Neutrophil (primary cell): ENCODE measurements at regions not wholly inside any gene's neighbourhood (a gene's known extent, or its start where the extent isn't known, plus 50 kb on each side); places are given as distances from the start of the nearest gene placed in this dataset.
"Not testable (repeated sequence)": the region's sequence is repeated elsewhere in the genome, so short reads cannot be mapped to it uniquely, and the experiment has no call there.

ENCODE experiments used
- H3K27ac ChIP-seq: fragments of 200-600 bp; sonication (generic); 2 replicates; pipeline ENCODE4 v1.5.1; 2016; ENCODE audit warnings: mild to moderate bottlenecking, moderate library complexity
- H3K27me3 ChIP-seq: fragments of 200-600 bp; sonication (generic); 2 replicates; pipeline ENCODE4 v1.6.0; 2016; ENCODE audit warnings: mild to moderate bottlenecking
- H3K36me3 ChIP-seq: fragments of 200-600 bp; sonication (generic); 2 replicates; pipeline ENCODE4 v1.5.1; 2017
- H3K4me1 ChIP-seq, 2 experiments: fragments of 200-600 bp in 1 of 2; sonication (generic) in 1 of 2; 1 replicate in 1 of 2; 2 replicates in 1 of 2; pipeline versions ENCODE4 v1.5.1 to v1.6.1; 2013 to 2016; ENCODE audit warnings: low read depth in 1 of 2, low read length in 1 of 2, mild to moderate bottlenecking in 1 of 2, moderate library complexity in 1 of 2; ENCODE audit not compliant: control insufficient read depth in 1 of 2, insufficient read depth in 1 of 2
- H3K4me3 ChIP-seq, 2 experiments: fragments of 200-600 bp in 1 of 2; sonication (generic) in 1 of 2; 1 replicate in 1 of 2; 2 replicates in 1 of 2; pipeline ENCODE4 v1.5.1; 2013 to 2016; ENCODE audit warnings: low read depth in 1 of 2, low read length in 1 of 2, mild to moderate bottlenecking in 1 of 2, moderate library complexity in 1 of 2
- H3K9me3 ChIP-seq: fragments of 200-600 bp; sonication (generic); 2 replicates; pipeline ENCODE4 v1.5.1; 2016
- TF ChIP-seq, protein P1 (sequence below): fragments of 200-600 bp; sonication (generic); IDR thresholded peaks from 2 replicates; pipeline ENCODE4 v1.5.1; 2016; ENCODE audit warnings: antibody characterized with exemption

DNA sequence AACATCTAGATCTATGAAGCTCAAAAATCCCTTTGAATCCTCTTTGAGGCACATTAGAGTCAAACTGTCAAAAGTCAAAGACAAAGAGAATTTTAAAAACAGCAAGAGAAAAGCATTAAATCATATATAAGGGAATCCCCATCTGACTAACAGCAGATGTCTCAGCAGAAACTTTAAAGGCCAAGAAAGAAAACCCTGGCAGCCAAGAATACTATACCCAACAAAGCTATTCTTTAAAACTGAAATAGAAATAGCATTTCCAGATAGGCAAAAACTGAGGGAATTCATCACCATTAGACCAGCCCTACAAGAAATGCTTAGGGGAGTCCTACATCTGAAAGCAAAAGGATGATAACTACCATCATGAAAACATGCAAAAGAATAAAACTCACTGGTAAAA lies 211.2 kb upstream of the PDZRN3 start:
- H3K27ac ChIP-seq, result no peak overlapping the region
- no peaks in the 10 kb centered on the region for H3K27me3 ChIP-seq
- H3K4me3 ChIP-seq, result no peak overlapping the region
- H3K9me3 ChIP-seq, result no peaks in the 10 kb centered on the region
- no peaks in the 10 kb centered on the region for H3K4me1 ChIP-seq
- TF ChIP-seq, protein P1, sequence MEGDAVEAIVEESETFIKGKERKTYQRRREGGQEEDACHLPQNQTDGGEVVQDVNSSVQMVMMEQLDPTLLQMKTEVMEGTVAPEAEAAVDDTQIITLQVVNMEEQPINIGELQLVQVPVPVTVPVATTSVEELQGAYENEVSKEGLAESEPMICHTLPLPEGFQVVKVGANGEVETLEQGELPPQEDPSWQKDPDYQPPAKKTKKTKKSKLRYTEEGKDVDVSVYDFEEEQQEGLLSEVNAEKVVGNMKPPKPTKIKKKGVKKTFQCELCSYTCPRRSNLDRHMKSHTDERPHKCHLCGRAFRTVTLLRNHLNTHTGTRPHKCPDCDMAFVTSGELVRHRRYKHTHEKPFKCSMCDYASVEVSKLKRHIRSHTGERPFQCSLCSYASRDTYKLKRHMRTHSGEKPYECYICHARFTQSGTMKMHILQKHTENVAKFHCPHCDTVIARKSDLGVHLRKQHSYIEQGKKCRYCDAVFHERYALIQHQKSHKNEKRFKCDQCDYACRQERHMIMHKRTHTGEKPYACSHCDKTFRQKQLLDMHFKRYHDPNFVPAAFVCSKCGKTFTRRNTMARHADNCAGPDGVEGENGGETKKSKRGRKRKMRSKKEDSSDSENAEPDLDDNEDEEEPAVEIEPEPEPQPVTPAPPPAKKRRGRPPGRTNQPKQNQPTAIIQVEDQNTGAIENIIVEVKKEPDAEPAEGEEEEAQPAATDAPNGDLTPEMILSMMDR, result no peak
- no peaks in the 10 kb centered on the region for H3K36me3 ChIP-seq

DNA sequence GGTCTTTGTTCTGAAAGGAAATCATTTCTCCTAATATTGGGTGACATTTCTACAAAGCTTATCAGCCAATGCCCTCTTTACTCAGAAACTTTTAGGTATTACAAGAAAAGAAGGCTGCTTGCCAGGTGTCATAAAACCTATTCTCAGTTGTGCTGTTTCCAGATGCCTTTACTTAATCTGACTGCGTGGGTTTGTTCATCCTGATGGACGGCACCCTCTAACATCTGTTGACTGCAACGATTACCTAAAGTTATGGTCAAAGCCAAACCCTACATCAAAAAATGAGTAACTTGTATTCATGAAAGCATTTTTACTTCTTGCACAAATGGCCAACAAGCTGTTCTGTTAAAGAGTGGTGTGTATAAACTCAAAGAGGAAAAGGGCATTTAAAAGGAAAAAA lies 207.7 kb upstream of the PDZRN3 start:
- Histone ChIP-seq H3K9me3 (no peaks in the 10 kb centered on the region), H3K36me3 (no peaks in the 10 kb centered on the region), H3K4me1 (no peaks in the 10 kb centered on the region), H3K27ac (no peak overlapping the region), H3K4me3 (no peak overlapping the region), H3K27me3 (no peaks in the 10 kb centered on the region)
- TF ChIP-seq, protein P1, result no peak

DNA sequence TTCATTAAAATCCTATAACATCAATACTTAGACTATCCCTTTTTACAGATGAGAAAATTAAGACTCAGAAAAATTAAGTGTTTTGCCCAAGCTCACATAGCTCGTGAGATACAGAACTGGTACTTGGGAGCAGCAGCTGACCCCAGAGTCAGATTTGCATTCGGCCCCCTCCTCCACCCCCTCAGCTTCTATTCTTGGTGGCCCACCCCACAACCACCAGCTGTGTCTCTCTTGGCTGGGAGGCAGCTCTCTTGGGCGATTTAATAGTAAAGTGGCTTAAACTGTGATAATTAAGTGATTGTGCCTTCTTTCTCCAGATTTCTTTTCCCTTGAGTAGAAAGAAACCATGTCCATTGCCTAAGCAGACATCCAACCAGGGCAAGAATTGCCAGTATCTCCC lies 203.6 kb upstream of the PDZRN3 start:
- no peaks in the 10 kb centered on the region for H3K36me3 ChIP-seq
- no peak overlapping the region for H3K27ac ChIP-seq
- TF ChIP-seq, protein P1, result no peak
- no peaks in the 10 kb centered on the region for H3K27me3 ChIP-seq
- H3K4me1 ChIP-seq, result no peaks in the 10 kb centered on the region
- H3K9me3 ChIP-seq, result no peaks in the 10 kb centered on the region
- no peak overlapping the region for H3K4me3 ChIP-seq

DNA sequence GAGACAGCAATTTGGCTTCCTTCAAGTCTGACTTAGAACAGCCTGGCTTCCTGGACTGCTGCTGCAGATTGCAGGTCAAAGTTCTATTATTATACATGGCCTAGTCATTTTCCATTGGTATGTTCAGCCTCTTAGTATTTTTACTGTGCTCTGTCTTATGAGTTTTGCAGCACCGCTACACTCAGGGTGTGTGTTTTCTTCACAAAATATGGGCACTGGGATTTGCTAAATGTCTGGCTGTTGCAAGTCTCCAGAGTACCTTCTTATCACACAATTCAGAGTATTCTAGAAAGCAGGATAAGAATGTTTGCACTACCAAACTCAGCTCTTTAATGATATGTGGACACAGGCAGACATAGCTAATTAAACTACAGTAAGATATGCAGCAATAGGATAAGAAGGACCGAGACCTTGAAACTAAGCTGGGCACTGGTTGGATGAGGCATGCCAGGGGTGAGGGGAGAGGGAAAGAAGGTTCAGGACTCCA lies 203.0 kb upstream of the PDZRN3 start:
- H3K27ac ChIP-seq, result no peak overlapping the region
- H3K36me3 ChIP-seq, result no peaks in the 10 kb centered on the region
- TF ChIP-seq, protein P1, result no peak
- no peaks in the 10 kb centered on the region for H3K27me3 ChIP-seq
- H3K4me3 ChIP-seq, result no peak overlapping the region
- H3K9me3 ChIP-seq, result no peaks in the 10 kb centered on the region
- no peaks in the 10 kb centered on the region for H3K4me1 ChIP-seq

DNA sequence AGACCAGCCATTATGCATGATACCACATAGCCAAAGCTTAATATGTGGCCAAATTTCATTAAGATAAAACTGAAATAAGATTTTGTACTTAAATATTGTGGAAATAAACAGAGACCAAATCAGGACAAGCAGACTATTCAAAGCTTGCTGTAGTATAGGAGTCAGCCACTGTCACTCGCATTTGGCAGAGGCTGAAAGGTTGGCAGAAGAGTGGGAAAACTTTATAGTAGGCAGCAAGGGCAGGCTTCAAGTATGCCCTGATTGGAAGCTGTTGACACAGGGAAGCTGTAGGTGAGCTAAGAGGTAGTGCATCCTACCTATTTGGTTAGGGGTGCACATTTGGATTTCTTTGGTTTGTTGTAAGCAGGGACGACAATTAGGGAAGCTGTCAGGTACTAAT lies 202.5 kb upstream of the PDZRN3 start:
- Histone ChIP-seq H3K4me3 (no peak overlapping the region), H3K4me1 (no peaks in the 10 kb centered on the region), H3K36me3 (no peaks in the 10 kb centered on the region), H3K27ac (no peak overlapping the region), H3K9me3 (no peaks in the 10 kb centered on the region), H3K27me3 (no peaks in the 10 kb centered on the region)
- TF ChIP-seq, protein P1, result no peak

DNA sequence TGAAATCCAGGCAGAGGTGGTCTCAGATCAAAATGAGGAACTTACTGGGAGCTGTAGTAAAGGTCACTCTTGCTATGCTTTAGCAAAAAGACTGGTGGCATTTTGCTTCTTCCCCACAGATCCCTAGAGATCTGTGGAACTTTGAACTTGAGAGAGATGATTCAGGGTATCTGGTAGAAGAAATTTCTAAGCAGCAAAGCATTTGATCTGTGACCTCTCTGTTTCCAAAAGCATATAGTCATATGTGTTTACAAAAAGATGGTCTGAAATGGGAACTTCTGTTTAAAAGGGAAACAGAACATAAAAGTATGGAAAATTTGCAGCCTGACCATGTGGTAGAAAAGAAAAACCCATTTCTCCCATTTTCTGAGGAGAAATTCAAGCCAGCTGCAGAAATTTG lies 196.2 kb upstream of the PDZRN3 start:
- not testable (repeated sequence) for H3K9me3 ChIP-seq, H3K4me1 ChIP-seq, H3K27me3 ChIP-seq, H3K27ac ChIP-seq, H3K36me3 ChIP-seq, H3K4me3 ChIP-seq
